HG02885 (cell line): ENCODE measurements at regions not wholly inside any gene's neighbourhood (a gene's known extent, or its start where the extent isn't known, plus 50 kb on each side); places are given as distances from the start of the nearest gene placed in this dataset.
A peak's percentile ranks its signal among the peaks of the same experiment; 100 is the strongest.
"Not testable (repeated sequence)": the region's sequence is repeated elsewhere in the genome, so short reads cannot be mapped to it uniquely, and the experiment has no call there.

Experiments used
- ATAC-seq: cut with Tn5 transposase; IDR thresholded peaks from one replicate; pipeline ENCODE4 v1.9.1; 2021; ENCODE audit warnings: mild to moderate bottlenecking; ENCODE audit not compliant: unreplicated experiment, poor library complexity

GRCh38 chr2:64742678-64743077 is 89.0 kb upstream of the SERTAD2 start:
- ATAC-seq, result no peak

GRCh38 chr2:64743739-64744330 is 90.1 kb upstream of the SERTAD2 start:
- no peak for ATAC-seq

DNA sequence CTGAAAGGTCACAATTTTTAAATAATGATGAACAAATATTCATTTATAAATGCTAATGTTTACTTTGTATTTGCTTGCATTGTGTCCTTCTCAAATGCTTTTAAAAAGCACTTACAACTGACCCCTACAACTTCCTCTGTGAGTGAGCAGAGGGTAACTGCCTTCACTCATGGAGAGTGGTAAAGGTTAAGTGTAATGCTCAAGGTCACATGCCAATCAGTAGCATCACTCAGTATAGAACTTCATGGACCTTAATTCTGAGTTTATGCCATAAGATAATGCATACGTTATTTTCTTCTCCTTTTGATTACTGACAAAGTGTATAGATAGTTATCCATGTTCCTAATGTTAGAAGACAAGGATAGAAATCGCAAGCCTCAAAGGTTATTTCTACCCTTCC is 91.8 kb upstream of the SERTAD2 start:
- no peak for ATAC-seq

- not testable (repeated sequence) for ATAC-seq
Measured at GRCh38 chr2:64747690-64748091, 94.0 kb upstream of the SERTAD2 start.

- ATAC-seq, result no peak
Measured at GRCh38 chr2:64748147-64748546, 94.4 kb upstream of the SERTAD2 start.

DNA sequence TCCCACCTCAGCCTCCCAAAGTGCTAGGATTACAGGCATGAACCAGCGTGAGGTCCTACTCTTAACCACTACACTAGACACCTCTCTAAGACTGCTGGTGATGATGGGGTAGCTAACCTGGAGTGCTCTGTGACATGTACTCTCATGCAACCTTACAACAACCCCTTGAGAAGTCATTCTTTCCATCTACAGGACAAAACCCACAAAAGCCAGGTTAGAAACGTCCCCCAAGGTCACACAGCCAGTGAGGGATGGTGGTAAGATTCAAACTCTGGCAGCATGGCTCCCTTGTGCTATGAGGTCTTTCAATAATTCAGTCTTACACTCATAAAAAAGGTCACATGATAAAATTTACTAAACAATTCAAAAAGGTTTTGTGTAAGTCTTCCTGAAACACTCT is 94.8 kb upstream of the SERTAD2 start:
- ATAC-seq, result no peak

DNA sequence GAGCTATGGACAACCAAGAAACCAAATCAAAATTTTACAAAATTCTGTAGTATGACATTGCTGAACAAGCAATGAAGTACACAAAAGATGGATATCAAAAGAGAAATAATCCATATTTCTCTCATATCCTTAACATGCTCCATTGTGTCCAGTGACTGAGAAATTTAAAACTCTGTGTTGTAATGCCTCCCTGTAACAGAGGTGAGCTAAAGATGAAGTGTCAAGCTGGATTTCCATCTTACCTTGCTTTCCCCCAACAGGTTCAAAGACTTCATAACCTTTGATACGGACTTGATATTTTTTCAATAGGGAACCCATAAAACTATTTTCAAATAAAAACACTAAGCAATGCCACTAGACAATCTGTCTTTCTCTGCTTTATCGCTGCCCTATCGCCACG is 95.7 kb upstream of the SERTAD2 start:
- no peak for ATAC-seq

DNA sequence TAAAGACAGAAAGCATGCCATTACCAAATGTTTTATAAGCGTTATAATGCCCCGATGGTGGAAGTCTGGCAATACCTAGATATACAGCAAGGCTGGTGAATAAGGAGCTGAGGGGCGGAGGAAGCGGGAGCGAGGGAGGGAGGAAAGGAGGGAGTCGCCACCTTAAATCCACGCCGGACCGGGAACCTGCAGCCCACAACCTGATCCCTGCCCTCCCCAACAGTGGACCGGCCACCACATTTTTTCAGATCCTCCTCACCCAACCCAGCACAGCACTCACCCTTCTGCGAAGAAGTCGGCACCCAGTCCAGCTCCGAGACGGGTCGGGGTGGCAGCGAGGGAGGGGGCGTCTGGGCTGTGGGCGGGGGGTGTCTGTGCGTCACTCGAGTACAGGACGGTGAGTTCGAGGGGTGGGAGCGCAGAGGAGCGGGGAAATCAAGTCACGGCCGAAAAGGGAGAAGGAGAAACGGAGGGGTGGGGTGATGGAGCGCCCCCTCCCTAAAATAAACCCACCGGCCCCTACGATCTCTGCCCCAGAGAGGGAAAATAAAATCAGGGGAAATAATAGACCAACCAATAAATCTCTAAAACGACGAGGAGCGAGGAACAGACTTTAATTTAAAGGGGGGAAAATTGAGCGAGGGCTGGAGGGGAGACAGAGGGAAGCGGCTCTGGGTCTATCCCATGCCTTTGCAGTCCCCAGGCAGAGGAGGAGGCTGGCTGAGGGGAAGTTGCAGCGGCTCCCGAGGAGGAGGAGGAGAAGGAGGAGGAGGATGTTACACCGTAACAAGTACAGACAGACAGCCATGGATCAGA is 96.5 kb upstream of the SERTAD2 start:
- ATAC-seq, result no peak

GRCh38 chr2:64750817-64751285 is 97.1 kb upstream of the SERTAD2 start:
- ATAC-seq, result peak; percentile 84

DNA sequence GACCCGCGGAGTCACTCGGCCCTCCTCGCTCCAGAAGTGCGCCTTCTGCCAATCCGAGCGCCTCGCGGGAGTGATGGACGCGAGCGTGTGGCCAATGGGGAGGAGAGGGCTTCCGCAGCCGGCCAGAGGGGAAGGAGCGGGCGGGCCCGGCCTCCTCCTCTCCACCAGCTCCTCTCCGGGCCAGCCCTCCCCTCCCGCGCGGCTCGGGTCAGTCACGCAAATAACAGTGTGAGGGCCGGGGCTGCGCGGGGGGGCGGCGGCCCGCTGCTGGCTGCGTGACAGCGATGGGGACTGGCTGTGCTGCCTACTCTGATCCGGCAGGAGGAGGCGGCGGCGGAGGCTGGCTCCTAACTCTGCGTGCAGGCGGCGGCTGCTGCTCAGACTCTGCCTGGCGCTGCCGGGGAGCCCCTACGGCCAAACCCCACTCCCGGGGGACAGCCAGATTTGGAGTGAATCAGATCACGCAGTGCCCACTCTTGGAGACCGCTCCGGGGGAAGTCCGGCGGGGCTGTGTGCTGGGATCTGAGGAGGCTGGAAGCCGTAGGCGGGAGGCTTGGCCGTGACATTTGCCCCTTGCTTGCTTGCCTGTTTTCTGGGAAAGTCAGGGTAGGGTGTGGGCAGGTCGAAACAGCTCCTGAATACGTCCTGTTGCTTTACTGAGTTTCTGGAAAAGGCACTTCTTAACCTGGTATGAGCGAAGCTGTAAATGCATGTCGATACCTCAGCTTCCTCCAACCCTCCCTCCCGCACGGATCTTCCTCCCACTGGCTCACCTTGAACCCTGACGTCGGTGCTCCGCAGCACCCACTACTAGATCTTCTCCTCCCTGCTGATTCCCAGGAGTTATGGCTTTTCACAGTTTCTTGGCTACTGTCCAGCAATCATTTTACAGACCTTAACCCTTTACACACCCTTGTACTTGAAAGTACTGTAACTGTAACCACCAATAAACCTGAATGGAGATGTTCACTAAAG is 97.9 kb upstream of the SERTAD2 start:
- ATAC-seq, result peak; percentile 84

- no peak for ATAC-seq
Measured at GRCh38 chr2:64753399-64753798, 99.7 kb upstream of the SERTAD2 start.

GRCh38 chr2:64754570-64754969 is 100.9 kb upstream of the SERTAD2 start:
- ATAC-seq, result no peak

- ATAC-seq, result no peak
Measured at GRCh38 chr2:64757126-64757525, 103.4 kb upstream of the SERTAD2 start.

- ATAC-seq, result no peak
Measured at GRCh38 chr2:64760128-64760527, 106.4 kb upstream of the SERTAD2 start.

GRCh38 chr2:64762301-64762997 is 108.7 kb upstream of the SERTAD2 start:
- ATAC-seq, result no peak

- ATAC-seq, result no peak
Measured at GRCh38 chr2:64763126-64763525, 109.4 kb upstream of the SERTAD2 start.

GRCh38 chr2:64765160-64765805 is 111.6 kb upstream of the SERTAD2 start:
- ATAC-seq, result no peak

DNA sequence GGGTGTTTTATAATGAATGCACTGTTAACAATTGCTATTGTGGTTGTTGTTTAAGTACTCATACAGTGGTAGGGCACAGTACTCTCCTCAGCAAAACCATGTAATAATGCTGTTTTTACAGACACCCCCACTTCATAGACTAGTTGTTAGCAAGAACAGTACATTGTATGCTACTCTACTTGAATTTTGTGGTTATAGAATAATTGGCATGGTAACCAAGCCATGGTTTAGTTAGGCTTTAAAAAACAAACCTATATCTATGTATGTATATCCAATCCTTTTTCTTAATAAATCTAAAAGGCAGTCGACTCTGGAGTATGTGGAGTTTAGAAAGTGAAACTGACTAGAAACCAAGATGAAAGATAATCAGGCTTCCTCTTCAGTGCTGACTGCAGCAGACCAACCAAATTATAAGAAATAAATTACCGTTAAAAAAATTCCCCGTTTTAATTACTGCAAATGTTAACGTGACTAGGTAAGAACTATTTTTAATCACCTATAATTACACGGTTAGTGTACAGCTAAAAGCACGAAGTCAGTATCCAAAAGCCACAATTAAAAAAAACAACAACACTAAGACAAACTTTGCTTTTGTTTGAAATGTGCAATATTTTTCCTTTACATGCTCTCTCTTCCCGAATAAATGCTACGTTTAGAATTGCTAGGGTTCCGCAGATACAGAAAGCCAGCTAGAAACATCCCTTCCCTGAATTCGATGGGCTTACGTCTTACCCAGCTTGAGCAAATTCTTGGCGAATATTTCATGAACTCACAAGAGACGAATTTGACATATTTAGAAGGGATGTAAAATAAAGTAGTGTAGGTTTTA is 113.3 kb upstream of the SERTAD2 start:
- peak; percentile 38 for ATAC-seq
